ENCODE measurements at regions not wholly inside any gene's neighbourhood (a gene's known extent, or its start where the extent isn't known, plus 50 kb on each side); places are given as distances from the start of the nearest gene placed in this dataset.

DNA sequence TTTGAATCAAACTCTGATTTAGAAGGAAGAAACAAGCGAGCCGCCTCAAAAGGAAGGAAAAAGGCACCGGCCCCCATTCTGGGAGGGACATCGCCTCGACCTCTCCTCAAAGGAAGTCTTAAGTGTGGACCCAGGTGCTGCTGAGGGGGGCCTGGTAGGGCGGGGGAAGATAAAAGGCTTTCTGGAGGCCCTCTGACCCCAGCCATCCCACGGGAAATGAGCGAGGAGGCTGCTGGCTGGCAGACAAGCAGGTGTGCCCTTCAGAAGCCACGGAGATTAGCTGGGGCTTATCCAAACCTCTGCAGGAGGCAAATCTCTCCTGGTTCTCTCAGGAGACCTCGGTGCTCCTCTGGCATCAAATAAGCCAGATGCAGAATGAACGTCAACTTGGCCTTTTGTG is 171.4 kb upstream of the BLID start:
- POLR2A ChIA-PET: no interaction called here
- BruUV-seq (replicated peaks): no TSS peak
- DNase-seq (ENCODE audit: low read depth, low spot score) (no peak), ATAC-seq (no peak)
- intact Hi-C loops (cut with micrococcal nuclease): no loop called here
- Histone ChIP-seq H3K27me3 (ENCODE audit: insufficient read depth, low read length) (no peaks in the 10 kb centered on the region), H3K9ac (ENCODE audit: low read length) (no peak overlapping the region), H2AFZ (ENCODE audit: low read depth, low read length, poor library complexity, severe bottlenecking) (no peak overlapping the region), H3K79me2 (ENCODE audit: insufficient read depth, low read length) (no peaks in the 10 kb centered on the region), H3K36me3 (ENCODE audit: control insufficient read depth in 1 of 2, insufficient read depth in 2 of 2, low read length in 2 of 2) (no peaks in the 10 kb centered on the region), H3K4me2 (ENCODE audit: low read length) (no peak overlapping the region), H3K4me3 (replicated peaks in 1 of 2; ENCODE audit: low read depth in 1 of 2, low read length in 2 of 2) (no peak overlapping the region), H4K20me1 (ENCODE audit: insufficient read depth) (no peaks in the 10 kb centered on the region), H3K9me2 (ENCODE audit: insufficient read depth) (peaks cover 3% of the 10 kb centered on the region; the same call in 1 of the 2 replicates), H3K9me3 (ENCODE audit: control insufficient read depth in 1 of 2, insufficient read depth in 1 of 2, low read depth in 1 of 2, low read length in 2 of 2) (no peaks in the 10 kb centered on the region), H3K4me1 (ENCODE audit: control insufficient read depth in 1 of 2, insufficient read depth in 2 of 2, low read length in 2 of 2) (no peaks in the 10 kb centered on the region), H3K27ac (ENCODE audit: low read depth, low read length) (no peak overlapping the region)
- RAD21 ChIA-PET (ENCODE audit: low non-redundant PET in 1 of 2, low total read pairs in 2 of 2, uncharacterized antibody in 2 of 2, unreplicated experiment in 2 of 2): no interaction called here
- TF ChIP-seq CBX3 (IDR thresholded peaks at IDR 0.05; ENCODE audit: low read depth) (no peak), ZNF274 (IDR thresholded peaks at IDR 0.05; ENCODE audit: low read depth, low read length) (no peak), SIN3A (IDR thresholded peaks at IDR 0.05; ENCODE audit: low read depth) (no peak), CEBPB (IDR thresholded peaks at IDR 0.05; ENCODE audit: low read depth) (no peak), YY1 (IDR thresholded peaks at IDR 0.05; ENCODE audit: extremely low read depth, insufficient replicate concordance, low read depth, low read length) (no peak), ELF1 (IDR thresholded peaks at IDR 0.05; ENCODE audit: borderline replicate concordance, low read depth) (no peak), POLR2A (IDR thresholded peaks at IDR 0.05; ENCODE audit: borderline replicate concordance, extremely low read depth, insufficient read depth, insufficient read length) (no peak)
- TF ChIP-seq, protein P1, sequence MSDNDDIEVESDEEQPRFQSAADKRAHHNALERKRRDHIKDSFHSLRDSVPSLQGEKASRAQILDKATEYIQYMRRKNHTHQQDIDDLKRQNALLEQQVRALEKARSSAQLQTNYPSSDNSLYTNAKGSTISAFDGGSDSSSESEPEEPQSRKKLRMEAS (IDR thresholded peaks at IDR 0.05): no peak
- TF ChIP-seq, protein P2, sequence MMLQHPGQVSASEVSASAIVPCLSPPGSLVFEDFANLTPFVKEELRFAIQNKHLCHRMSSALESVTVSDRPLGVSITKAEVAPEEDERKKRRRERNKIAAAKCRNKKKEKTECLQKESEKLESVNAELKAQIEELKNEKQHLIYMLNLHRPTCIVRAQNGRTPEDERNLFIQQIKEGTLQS (IDR thresholded peaks at IDR 0.05): no peak
- TF ChIP-seq, protein P3, sequence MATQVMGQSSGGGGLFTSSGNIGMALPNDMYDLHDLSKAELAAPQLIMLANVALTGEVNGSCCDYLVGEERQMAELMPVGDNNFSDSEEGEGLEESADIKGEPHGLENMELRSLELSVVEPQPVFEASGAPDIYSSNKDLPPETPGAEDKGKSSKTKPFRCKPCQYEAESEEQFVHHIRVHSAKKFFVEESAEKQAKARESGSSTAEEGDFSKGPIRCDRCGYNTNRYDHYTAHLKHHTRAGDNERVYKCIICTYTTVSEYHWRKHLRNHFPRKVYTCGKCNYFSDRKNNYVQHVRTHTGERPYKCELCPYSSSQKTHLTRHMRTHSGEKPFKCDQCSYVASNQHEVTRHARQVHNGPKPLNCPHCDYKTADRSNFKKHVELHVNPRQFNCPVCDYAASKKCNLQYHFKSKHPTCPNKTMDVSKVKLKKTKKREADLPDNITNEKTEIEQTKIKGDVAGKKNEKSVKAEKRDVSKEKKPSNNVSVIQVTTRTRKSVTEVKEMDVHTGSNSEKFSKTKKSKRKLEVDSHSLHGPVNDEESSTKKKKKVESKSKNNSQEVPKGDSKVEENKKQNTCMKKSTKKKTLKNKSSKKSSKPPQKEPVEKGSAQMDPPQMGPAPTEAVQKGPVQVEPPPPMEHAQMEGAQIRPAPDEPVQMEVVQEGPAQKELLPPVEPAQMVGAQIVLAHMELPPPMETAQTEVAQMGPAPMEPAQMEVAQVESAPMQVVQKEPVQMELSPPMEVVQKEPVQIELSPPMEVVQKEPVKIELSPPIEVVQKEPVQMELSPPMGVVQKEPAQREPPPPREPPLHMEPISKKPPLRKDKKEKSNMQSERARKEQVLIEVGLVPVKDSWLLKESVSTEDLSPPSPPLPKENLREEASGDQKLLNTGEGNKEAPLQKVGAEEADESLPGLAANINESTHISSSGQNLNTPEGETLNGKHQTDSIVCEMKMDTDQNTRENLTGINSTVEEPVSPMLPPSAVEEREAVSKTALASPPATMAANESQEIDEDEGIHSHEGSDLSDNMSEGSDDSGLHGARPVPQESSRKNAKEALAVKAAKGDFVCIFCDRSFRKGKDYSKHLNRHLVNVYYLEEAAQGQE (IDR thresholded peaks at IDR 0.05; ENCODE audit: low read depth): no peak
- TF ChIP-seq, protein P4, sequence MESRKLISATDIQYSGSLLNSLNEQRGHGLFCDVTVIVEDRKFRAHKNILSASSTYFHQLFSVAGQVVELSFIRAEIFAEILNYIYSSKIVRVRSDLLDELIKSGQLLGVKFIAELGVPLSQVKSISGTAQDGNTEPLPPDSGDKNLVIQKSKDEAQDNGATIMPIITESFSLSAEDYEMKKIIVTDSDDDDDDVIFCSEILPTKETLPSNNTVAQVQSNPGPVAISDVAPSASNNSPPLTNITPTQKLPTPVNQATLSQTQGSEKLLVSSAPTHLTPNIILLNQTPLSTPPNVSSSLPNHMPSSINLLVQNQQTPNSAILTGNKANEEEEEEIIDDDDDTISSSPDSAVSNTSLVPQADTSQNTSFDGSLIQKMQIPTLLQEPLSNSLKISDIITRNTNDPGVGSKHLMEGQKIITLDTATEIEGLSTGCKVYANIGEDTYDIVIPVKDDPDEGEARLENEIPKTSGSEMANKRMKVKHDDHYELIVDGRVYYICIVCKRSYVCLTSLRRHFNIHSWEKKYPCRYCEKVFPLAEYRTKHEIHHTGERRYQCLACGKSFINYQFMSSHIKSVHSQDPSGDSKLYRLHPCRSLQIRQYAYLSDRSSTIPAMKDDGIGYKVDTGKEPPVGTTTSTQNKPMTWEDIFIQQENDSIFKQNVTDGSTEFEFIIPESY (IDR thresholded peaks at IDR 0.05; ENCODE audit: extremely low read depth, insufficient replicate concordance, low read length): no peak
- CTCF ChIA-PET: no interaction called here

Measured in HCT116 (cell line).